Heart left ventricle (tissue), 16 donors: ENCODE measurements at regions not wholly inside any gene's neighbourhood (a gene's known extent, or its start where the extent isn't known, plus 50 kb on each side); places are given as distances from the start of the nearest gene placed in this dataset.

Source experiments
- ATAC-seq, 4 donors: fragments of 200-7000 bp; cut with Tn5 transposase; one replicate each; pipeline ENCODE4 v1.9.1; 2020 to 2022; ENCODE audit warnings: moderate library complexity in 4 of 4, mild to moderate bottlenecking in 3 of 4, moderate number of reproducible peaks in 1 of 4
- DNase-seq, 5 donors: peaks; one replicate each; pipeline ENCODE4 v3.0.0-alpha.2; 2020
- H3K27ac ChIP-seq, 12 donors: fragments of 200-600 bp; sonication (generic) in 4 of 12; one replicate each; pipeline versions ENCODE4 v1.5.0 to v1.8.0; 2016 to 2022; ENCODE audit warnings: mild to moderate bottlenecking in 2 of 12
- H3K27me3 ChIP-seq, 9 donors: fragments of 200-600 bp; sonication (generic) in 2 of 9; one replicate each; pipeline versions ENCODE4 v1.5.1 to v1.8.0; 2016 to 2022; ENCODE audit warnings: mild to moderate bottlenecking in 3 of 9
- H3K36me3 ChIP-seq, 9 donors: fragments of 200-600 bp; sonication (generic) in 2 of 9; one replicate each; pipeline versions ENCODE4 v1.5.0 to v1.8.0; 2018 to 2022; ENCODE audit warnings: mild to moderate bottlenecking in 2 of 9
- H3K4me1 ChIP-seq, 12 donors: fragments of 200-600 bp; sonication (generic) in 4 of 12; one replicate each; pipeline versions ENCODE4 v1.5.0 to v1.8.0; 2016 to 2022; ENCODE audit warnings: mild to moderate bottlenecking in 3 of 12
- H3K4me3 ChIP-seq, 12 donors: fragments of 200-600 bp; sonication (generic) in 4 of 12; one replicate each; pipeline versions ENCODE4 v1.5.0 to v1.8.0; 2017 to 2022; ENCODE audit warnings: mild to moderate bottlenecking in 9 of 12, moderate library complexity in 4 of 12
- H3K9me3 ChIP-seq, 12 donors: fragments of 200-600 bp; sonication (generic) in 4 of 12; one replicate each; pipeline versions ENCODE4 v1.5.0 to v1.8.0; 2016 to 2022; ENCODE audit warnings: mild to moderate bottlenecking in 1 of 12
- POLR2A ChIP-seq, 2 donors: fragments of 450-650 bp; IDR thresholded peaks; one replicate each; pipeline ENCODE4 v1.6.1; 2017; ENCODE audit warnings: antibody characterized with exemption in 2 of 2, mild to moderate bottlenecking in 2 of 2, moderate library complexity in 2 of 2
- WGBS, 4 donors: extraction: QIAGEN DNeasy Blood & Tissue Kit in 2 of 4; methylation state at CpG; one replicate each; pipeline versions ENCODE4 v1.1.5 to v1.1.7; 2013 to 2018; 5-methylcytosine and 5-hydroxymethylcytosine counted together
- intact Hi-C, 10 donors: fragments of 100-400 bp; cut with DNase I; formaldehyde crosslinking; loops; one replicate each; pipeline versions ENCODE4 v1.11.1 to v1.14.2; 2022
- TF ChIP-seq, protein P1 (sequence below), 12 donors: fragments of 200-600 bp; sonication (generic) in 4 of 12; IDR thresholded peaks; one replicate each; pipeline versions ENCODE4 v1.5.0 to v1.8.0; 2018 to 2022; ENCODE audit warnings: antibody characterized with exemption in 12 of 12, mild to moderate bottlenecking in 5 of 12
- donor health status: ischemic (EF 13 %, LVEDD 7.1; RV severe dilation, severe dysfunction).
- donor health status: healthy with polysubstance abuse.
- donor health status: DM: no; HTN: yes; CAD: no.
- donor health status: DM: no; HTN: no; CAD: no.
- donor health status: ischemic (EF 25% LVEDD 6.9; RV normal size, moderate dysfunction).
- donor health status: ischemic (EF 25% LVEDD 5.7; RV mildly dilated, moderate dysfunction).
- donor health status: healthy.
- donor health status: DM: yes; HTN: yes; CAD: no.
- donor health status: ischemic (EF 35%, LVEDD 5.7; RV mildly dilated, moderate dysfunction).
- donor health status: nonischemic (EF 11% LVEDD 7.7; RV severe dilation, severe dysfunction).
- donor health status: DM: yes; HTN: yes; CAD: no.
- donor health status: PGD.
- donor health status: ischemic (EF 29% LVEDD 5.4; RV normal size, mild dysfunction).
- donor health status: nonischemic (EF 23%, LVEDD 6.1; RV moderate dilation, normal function).

DNA sequence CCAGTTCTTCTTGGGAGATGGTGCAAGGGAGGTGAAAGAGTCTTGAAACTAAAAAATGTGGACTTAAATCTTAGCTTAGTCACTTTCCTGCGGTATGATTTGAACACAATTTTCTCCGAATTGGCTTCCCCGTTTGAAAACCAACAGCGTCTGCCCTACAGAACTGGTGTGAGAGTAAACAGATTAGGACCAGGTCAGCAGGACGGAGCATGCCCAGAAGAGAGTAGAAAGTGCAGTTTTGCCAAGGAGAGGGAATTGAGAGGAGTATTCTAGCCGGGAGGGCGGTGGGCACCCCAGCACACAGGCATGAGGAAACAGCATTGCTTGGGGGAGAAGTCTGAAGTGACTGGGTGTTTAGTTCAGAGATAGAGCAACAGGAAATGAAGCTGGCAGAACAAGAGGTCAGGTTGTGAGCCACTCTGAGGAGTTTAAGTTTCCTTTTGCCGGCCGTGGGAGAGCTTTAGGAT is 927.1 kb downstream of the VRK1 start:
- ATAC-seq: no peak
- Histone ChIP-seq H3K9me3 (peaks cover 0 to 20% (median 0%) of the 10 kb centered on the region in 12 donors), H3K36me3 (no peaks in the 10 kb centered on the region), H3K27me3 (no peaks in the 10 kb centered on the region), H3K4me3 (peak overlapping the region in 1 of 12 donors; percentile 28), H3K27ac (peak overlapping the region in 1 of 12 donors; percentile 75), H3K4me1 (no peaks in the 10 kb centered on the region)
- intact Hi-C loops: no loop called here
- no peak for TF ChIP-seq POLR2A (IDR thresholded peaks at IDR 0.05)
- TF ChIP-seq, protein P1, sequence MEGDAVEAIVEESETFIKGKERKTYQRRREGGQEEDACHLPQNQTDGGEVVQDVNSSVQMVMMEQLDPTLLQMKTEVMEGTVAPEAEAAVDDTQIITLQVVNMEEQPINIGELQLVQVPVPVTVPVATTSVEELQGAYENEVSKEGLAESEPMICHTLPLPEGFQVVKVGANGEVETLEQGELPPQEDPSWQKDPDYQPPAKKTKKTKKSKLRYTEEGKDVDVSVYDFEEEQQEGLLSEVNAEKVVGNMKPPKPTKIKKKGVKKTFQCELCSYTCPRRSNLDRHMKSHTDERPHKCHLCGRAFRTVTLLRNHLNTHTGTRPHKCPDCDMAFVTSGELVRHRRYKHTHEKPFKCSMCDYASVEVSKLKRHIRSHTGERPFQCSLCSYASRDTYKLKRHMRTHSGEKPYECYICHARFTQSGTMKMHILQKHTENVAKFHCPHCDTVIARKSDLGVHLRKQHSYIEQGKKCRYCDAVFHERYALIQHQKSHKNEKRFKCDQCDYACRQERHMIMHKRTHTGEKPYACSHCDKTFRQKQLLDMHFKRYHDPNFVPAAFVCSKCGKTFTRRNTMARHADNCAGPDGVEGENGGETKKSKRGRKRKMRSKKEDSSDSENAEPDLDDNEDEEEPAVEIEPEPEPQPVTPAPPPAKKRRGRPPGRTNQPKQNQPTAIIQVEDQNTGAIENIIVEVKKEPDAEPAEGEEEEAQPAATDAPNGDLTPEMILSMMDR (IDR thresholded peaks at IDR 0.05): no peak
- no peak for DNase-seq
- 53 to 64% (median 55%) methylated on average over 9 of the region's 9 CpGs for WGBS, 4 donors

GRCh38 chr14:97726676-97727075 is 929.5 kb downstream of the VRK1 start:
- no peak for TF ChIP-seq POLR2A (IDR thresholded peaks at IDR 0.05)
- TF ChIP-seq, protein P1 (IDR thresholded peaks at IDR 0.05): no peak
- no peaks in the 10 kb centered on the region for H3K4me1 ChIP-seq
- no peak overlapping the region for H3K4me3 ChIP-seq
- H3K27ac ChIP-seq: no peak overlapping the region
- intact Hi-C loops: no loop called here
- H3K36me3 ChIP-seq: no peaks in the 10 kb centered on the region
- 56 to 76% (median 59%) methylated on average over 3 of the region's 3 CpGs for WGBS, 4 donors
- DNase-seq (no peak), ATAC-seq (no peak)
- peaks cover 0 to 4% (median 0%) of the 10 kb centered on the region in 12 donors for H3K9me3 ChIP-seq
- no peaks in the 10 kb centered on the region for H3K27me3 ChIP-seq

DNA sequence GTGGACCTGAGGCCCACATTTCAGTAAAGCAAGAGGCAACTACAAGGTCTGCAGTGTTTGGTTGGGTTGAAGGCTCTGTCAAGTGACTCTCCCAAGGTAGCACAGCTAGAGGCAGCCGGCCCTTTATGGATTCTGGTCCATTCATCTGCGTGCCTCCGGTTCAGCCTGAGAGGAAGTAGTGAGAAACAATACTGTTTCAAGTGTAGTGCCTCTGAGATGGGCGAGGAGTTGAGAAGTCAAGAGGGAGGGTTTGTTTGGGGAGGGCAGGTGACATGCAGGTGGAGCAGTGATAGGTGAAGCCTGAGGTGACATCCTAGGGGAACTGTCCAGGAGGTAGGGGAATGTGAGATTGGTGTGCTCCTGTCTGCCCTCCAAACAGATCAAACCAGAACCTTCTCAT is 933.5 kb downstream of the VRK1 start:
- 79 to 84% (median 80%) methylated on average over 4 of the region's 4 CpGs for WGBS, 4 donors
- Histone ChIP-seq H3K36me3 (no peaks in the 10 kb centered on the region), H3K27me3 (no peaks in the 10 kb centered on the region), H3K4me1 (no peaks in the 10 kb centered on the region), H3K4me3 (no peak overlapping the region), H3K9me3 (no peaks in the 10 kb centered on the region), H3K27ac (no peak overlapping the region)
- DNase-seq: no peak
- intact Hi-C loops: no loop called here
- no peak for ATAC-seq
- TF ChIP-seq, protein P1 (IDR thresholded peaks at IDR 0.05): no peak
- no peak for TF ChIP-seq POLR2A (IDR thresholded peaks at IDR 0.05)

GRCh38 chr14:97731800-97732199 is 934.6 kb downstream of the VRK1 start:
- Histone ChIP-seq H3K27me3 (no peaks in the 10 kb centered on the region), H3K36me3 (no peaks in the 10 kb centered on the region), H3K4me1 (no peaks in the 10 kb centered on the region), H3K4me3 (no peak overlapping the region), H3K27ac (no peak overlapping the region), H3K9me3 (no peaks in the 10 kb centered on the region)
- WGBS, 4 donors: 81 to 88% (median 83%) methylated on average over 2 of the region's 2 CpGs
- intact Hi-C loops: no loop called here
- TF ChIP-seq, protein P1 (IDR thresholded peaks at IDR 0.05): no peak
- no peak for TF ChIP-seq POLR2A (IDR thresholded peaks at IDR 0.05)
- no peak for DNase-seq
- ATAC-seq: no peak
